ENCODE measurements at regions not wholly inside any gene's neighbourhood (a gene's known extent, or its start where the extent isn't known, plus 50 kb on each side); places are given as distances from the start of the nearest gene placed in this dataset.
"Not testable (repeated sequence)": the region's sequence is repeated elsewhere in the genome, so short reads cannot be mapped to it uniquely, and the experiment has no call there.

GRCh38 chr1:90864681-90865080 is 147.6 kb upstream of the BARHL2 start:
- no peak for DNase-seq (ENCODE audit: low read depth)

GRCh38 chr1:90862782-90863181 is 145.7 kb upstream of the BARHL2 start:
- DNase-seq (ENCODE audit: low read depth): no peak

- DNase-seq (ENCODE audit: low read depth): not testable (repeated sequence)
Measured at GRCh38 chr1:90861421-90861820, 144.3 kb upstream of the BARHL2 start.

- no peak for DNase-seq (ENCODE audit: low read depth)
Measured at GRCh38 chr1:90856463-90857007, 139.4 kb upstream of the BARHL2 start.

DNA sequence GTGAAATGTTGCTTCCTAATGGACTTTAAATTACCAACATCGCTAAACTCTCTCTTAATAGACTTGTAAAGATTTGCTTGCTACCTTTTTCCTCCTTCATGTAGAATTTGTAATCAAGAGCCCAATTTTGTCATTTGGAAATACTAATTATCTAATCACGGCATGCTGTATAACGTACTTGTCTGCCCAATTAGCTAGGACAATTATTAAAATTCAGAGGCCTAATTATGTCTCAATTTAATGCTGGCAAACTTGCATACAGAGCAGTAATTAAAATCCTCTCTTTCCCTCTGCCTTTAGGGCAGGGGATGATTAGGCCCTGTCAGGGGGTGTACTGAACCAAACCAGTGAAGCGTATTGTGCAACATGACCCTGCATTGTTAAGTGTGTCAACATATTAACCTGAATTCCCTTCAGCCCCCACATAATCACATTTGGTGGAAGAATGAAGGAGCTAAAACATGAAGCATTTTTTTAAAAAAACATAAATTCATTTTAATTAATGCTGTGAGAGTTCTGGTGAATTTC is 137.4 kb upstream of the BARHL2 start:
- DNase-seq (ENCODE audit: low read depth): no peak

DNA sequence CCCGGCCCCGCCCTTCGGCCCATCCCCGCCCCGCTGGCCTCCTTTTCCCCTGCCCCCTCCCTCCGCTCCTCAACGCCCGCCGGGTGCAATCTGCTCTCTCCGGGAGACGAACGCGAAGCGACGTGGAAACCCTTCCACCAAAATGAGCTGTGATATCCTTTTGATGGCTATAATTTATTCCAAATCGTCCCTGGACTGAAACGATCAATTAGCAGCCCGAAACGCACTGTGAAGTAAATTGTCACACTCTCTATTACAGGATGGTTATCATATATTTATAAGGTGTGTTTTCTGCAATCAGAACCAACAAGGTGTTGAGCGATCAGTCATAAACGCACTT is 134.6 kb upstream of the BARHL2 start:
- DNase-seq (ENCODE audit: low read depth): no peak

GRCh38 chr1:90850898-90851710 is 134.0 kb upstream of the BARHL2 start:
- DNase-seq (ENCODE audit: low read depth): peak; percentile 56

GRCh38 chr1:90850181-90850897 is 133.2 kb upstream of the BARHL2 start:
- DNase-seq (ENCODE audit: low read depth): no peak

- no peak for DNase-seq (ENCODE audit: low read depth)
Measured at GRCh38 chr1:90841473-90841872, 124.4 kb upstream of the BARHL2 start.

DNA sequence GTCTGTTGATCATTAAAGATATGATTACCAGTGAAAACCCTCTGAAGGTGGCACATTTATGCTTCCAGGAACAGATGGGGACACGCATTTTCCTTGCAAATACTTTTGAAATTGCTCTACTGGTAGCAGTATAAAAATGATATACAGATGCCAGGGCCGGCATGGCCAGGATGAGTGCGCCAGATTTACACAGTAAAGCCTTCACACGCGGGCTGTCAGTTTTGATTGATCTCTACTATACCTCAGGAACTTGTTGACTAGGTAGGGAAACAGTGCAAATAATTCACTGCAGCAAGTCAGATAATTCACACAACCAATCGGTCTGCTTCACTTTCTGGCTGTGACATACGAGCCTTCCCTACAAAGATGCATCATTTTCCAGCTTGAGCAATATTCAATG is 123.2 kb upstream of the BARHL2 start:
- DNase-seq (ENCODE audit: low read depth): no peak

DNA sequence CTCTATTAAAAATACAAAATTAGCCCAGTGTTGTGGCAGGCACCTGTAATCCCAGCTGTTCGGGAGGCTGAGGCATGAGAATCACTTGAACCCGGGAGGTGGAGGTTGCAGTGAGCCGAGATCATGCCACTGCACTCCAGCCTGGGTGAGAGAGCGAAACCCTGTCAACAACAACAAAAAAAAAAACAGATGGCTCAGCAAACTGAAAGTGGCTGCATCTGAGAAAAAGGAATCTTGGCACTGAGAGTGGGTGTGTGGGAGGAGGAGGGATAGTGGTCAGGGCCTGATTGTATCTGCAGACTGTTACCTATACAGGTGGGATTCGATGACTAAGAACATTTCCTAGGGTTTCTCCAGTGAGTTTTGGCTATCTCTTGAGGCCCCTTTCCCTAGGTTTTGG is 122.2 kb upstream of the BARHL2 start:
- DNase-seq (ENCODE audit: low read depth): no peak

GRCh38 chr1:90838720-90839119 is 121.6 kb upstream of the BARHL2 start:
- DNase-seq (ENCODE audit: low read depth): no peak

DNA sequence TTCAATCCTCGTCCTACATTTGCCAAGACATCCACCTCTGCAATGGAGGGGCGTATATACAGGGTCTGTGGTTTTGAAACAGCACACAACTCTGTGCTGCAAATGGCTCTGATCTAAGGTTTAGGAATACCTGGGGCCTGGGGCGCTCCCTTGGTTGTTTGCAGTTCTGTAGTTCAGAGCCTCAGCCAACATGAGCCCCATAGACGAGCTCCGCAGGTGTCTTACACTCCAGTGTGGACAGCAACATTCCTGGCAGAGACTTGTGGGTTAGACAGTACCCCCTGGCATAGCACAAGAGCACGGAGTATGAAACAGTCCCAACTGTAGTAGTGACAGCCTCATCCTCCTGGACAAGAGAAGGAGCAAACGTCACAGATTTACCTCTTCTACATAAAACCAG is 120.3 kb upstream of the BARHL2 start:
- no peak for DNase-seq (ENCODE audit: low read depth)

GRCh38 chr1:90836345-90836679 is 119.2 kb upstream of the BARHL2 start:
- no peak for DNase-seq (ENCODE audit: low read depth)

DNA sequence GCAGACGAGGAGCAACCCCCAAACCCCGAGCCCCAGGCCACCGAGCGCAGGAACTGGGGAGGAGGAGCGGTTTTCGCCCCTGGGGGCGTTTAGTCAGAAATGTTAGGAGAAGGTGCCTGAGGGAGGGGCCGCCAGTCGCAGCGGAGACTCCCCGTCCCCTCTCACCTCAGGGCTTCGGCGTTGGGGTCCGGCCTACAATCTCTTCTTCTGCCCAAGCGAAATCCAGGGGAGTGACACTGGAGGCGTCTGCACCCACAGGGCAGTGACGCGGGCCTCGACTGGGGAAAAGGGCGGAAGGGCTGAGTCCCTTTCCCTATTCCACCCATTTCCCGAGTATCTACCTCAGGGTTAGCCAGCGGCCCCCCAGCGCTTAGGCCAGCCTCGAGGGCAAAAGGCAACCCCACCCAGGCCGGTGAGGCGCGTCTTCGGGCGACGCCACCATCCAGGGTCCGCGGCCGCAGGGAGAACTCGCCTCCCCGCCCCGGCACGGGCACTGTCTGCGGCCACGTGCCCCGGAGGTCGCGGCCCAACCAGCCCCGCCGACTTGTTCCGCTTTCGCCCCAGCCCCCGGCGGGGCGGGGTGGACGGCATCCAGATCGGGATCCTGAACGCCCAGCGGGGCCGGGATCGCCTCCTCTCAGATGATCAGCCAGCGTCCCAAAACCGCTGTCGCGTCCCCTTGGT is 118.7 kb upstream of the BARHL2 start:
- no peak for DNase-seq (ENCODE audit: low read depth)

- no peak for DNase-seq (ENCODE audit: low read depth)
Measured at GRCh38 chr1:90834886-90835660, 118.0 kb upstream of the BARHL2 start.

- no peak for DNase-seq (ENCODE audit: low read depth)
Measured at GRCh38 chr1:90834354-90834885, 117.3 kb upstream of the BARHL2 start.

- DNase-seq (ENCODE audit: low read depth): no peak
Measured at GRCh38 chr1:90833466-90834110, 116.5 kb upstream of the BARHL2 start.

DNA sequence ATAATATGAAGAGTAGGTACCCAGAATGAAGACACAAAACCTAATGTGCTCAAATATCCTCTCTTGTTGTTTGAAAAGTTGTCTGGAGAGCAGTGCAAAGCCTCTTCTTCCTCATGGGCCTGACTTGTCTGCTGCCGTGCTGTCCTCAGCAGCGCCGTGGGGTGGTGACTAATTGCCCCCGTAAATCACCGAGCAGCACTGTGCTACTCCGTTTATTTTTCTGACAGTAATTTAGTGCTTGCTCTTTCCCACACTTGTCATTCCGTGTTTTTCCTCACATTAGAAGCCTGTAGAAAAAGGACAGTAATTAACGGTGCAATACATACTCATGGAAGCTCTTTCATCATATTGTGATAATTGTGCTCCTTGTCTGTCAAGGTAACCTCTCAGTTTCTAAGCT is 114.8 kb upstream of the BARHL2 start:
- no peak for DNase-seq (ENCODE audit: low read depth)

DNA sequence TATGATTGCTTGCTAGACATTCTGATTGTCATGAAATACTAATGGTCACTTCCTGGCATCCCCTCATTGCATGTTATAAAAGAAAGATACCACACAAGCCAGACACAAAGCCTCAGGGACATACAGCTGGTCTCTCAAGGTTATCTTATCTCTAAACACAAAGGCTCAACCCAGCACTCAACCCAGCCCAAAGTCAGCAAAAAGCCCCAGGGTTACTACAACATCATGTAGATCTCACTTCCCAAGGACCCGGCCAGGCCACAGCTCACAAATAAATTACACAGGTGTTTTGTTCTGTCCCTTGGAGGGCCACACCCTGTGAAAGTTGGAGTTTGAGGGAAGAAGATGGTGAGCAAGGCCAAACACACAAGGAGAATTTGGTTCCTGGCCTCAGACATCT is 109.7 kb upstream of the BARHL2 start:
- DNase-seq (ENCODE audit: low read depth): no peak

- no peak for DNase-seq (ENCODE audit: low read depth)
Measured at GRCh38 chr1:90826024-90826423, 108.9 kb upstream of the BARHL2 start.

All from T follicular helper cell (primary cell).